ENCODE measurements at regions not wholly inside any gene's neighbourhood (a gene's known extent, or its start where the extent isn't known, plus 50 kb on each side); places are given as distances from the start of the nearest gene placed in this dataset.

DNA sequence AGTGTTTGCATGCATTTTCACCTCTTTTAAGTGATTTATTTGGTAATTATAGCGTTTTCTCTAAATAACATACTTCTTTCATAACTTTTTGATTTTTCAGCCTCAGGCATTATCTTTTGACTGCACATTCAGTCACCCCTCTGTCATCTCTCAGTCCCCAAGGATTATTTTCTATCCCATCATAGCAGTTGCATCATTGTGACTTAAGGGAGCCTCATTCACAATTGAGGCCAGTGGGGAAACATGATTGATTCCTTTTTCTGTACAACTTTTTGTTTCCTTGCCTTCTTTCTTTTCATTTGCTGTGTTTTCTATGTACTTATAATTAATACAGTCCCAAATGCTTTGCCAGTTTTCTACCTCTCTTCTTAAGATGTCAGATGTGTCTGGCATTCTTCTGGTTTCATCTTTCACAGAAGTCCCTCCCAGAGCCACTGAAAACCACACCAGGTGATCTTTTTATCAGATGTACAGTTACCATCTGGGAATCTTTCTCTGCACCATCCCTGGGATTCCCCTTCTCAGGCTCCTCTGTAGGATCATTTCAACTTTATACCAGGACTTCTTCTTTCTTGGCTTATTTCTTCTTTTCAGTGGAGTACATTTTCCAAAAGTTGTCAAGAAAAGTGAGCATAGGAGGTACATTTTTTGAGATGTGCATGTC is 151.4 kb downstream of the RAP2B start:
- no peak for DNase-seq (ENCODE audit: low read depth in 3 of 3)

DNA sequence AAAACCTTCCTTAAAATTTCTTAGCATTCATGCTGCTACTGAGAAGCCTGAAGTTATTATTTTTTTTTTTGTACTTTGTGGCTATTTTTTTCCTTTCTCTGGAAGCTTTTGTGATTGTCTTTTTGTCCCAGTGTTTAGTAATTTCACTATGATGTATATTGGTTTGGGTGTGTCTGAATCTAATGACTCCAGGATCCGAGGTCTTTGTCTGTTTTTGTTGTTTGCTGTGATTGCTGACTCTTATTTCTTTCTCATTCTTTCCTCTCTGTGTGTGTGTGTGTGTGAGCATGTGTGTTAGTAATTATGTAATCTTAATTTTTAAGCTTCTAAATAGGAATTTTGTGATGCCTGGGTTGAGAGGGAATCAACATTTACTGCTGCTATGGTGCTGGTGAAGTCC is 152.0 kb downstream of the RAP2B start:
- DNase-seq (ENCODE audit: low read depth in 3 of 3) = no peak

- no peak for DNase-seq (ENCODE audit: low read depth in 3 of 3)
These were observed 153.8 kb downstream of the RAP2B start for GRCh38 chr3:153315781-153316180.

DNA sequence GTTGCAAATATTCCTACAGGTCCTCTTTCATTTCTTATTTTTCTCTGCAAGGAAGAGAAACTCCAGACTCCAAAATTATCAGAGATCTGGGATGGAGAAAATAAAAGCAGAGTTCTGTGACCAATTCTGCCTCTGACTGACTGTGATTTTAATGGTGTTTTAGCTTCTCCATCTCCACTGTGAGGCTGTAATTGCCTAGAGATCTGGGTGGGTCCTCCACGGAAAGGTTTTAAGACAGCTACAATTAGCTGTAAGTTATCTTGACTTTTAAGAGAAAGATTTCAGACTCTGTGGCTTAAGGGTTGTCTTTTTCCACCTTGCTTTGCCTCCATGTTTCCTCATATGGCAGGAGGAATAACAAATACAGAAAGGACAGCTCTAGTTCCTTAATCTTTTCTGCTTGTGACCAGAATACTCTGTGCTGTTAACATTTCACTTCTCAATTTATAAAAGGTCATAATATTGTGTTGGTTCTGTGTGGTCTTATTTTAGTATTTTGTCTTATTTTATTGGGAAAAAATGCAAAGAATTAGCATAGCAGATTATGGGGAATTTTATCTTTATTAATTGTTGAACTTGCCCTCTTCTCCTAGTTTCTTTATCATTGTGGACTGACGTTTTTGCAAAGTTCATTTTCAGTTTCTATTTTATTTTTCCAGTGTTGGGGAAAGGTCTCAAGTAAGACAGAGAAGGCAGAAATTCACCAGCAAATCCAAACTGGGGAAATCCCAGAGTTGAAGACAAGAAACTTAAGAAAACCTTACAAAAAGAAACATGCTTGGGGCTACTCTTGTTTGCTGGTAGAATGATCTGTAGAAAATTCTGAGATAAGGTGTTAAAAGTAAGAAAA is 157.9 kb downstream of the RAP2B start:
- DNase-seq (ENCODE audit: low read depth in 3 of 3) = no peak

DNA sequence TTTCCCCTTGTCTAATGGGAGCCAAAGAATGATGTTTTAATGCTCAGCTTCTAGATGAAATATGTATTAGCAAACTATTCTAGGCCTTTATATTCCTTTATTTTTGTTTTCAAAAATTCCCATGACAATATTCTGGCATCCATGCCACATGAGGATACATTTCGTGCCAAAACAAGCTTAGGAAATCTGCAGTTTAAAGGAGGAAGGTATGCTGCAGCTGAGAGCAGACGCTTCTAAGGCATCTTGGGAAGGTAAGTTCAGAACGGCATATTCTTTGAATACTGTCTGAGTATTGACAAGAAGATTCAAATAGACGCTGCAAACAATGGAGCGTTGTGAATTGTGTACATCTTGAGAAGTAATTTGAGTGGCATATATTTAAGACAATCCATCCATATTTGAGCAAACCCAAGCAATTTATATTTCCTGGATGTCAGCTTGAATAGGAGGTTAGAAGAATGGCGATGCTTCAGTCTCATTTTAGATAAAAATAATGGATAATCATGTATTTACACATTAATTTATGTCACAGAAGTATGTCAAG is 158.6 kb downstream of the RAP2B start:
- no peak for DNase-seq (ENCODE audit: low read depth in 3 of 3)

DNA sequence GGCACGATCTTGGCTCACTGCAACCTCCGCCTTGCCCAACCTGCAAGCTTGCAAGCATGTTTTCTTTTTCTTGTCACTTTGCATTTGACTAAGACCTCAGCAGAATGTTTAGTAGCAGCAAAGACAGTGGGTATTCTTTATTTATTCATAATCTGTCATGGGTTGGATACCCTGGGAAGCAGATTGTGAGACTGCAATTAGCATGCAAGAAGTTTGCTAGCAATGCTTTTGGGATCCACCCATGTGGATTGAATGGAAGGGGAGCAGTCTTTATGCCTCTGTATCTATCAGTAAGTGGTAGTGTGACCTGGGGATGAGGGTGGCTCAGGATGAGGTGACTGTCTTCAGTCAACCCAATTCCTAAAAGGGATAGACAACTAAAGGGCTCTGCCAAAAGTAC is 166.7 kb downstream of the RAP2B start:
- no peak for DNase-seq (ENCODE audit: low read depth in 3 of 3)

DNA sequence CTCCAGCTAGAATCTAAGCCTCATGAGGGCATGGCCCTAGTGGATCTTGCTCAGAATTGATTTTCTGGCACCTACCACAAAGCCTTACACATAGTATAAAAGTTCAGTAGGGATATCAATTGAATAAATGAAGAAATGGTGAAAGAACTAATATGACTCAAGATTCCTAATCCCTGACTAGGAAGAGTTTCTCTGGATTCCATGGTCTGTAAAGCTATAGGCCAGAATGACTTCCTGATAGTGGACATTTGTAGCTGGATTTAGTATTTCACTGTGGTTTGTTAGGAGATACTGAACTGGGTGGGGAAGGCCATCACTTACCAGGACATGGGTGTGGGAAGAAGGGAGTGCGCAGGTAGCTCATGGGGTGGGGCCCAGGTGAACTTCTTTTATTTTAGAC is 168.9 kb downstream of the RAP2B start:
- DNase-seq (ENCODE audit: low read depth in 3 of 3) = no peak

DNA sequence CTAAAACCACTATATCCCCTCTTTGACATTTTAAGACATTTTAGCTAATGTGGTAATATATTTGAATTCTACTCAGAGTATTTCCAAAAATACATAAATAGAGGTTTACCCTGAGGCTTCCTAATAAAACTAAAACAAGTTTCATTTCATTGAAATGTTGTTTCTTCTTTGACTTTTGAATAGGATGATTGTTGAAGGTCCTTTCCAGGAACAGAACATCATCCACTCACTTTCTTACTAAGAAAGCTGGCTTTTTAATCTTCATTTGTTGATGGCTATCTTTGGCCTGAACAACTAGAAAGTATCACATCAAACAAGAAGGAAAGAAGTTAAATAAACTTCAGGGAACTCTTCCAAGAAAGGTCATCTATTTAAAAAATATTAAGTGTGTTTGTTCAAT is 169.7 kb downstream of the RAP2B start:
- DNase-seq (ENCODE audit: low read depth in 3 of 3) = no peak

DNA sequence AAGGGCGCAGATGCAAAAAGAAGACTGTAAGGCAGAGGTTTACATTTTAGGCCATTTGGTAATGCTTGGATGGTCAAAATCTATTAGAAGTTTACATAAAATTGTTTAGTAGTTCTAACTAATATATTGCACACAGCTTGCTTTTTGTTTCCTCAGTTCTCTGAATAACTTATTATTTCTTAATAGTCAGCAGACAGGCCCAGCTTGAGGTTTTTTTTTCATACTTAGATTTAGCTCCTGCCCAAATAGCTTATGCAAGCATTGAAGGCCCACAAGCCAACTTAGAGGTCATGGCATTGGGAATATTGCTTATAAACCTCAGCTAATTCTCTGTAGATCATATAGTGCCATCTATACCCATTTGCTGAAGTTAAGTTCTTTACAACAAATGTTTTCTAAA is 172.5 kb downstream of the RAP2B start:
- DNase-seq (ENCODE audit: low read depth in 3 of 3) = no peak

GRCh38 chr3:153337369-153337768 is 175.3 kb downstream of the RAP2B start:
- no peak for DNase-seq (ENCODE audit: low read depth in 3 of 3)

- DNase-seq (ENCODE audit: low read depth in 3 of 3) = no peak
These were observed 176.5 kb downstream of the RAP2B start for GRCh38 chr3:153338487-153338886.

GRCh38 chr3:153339065-153339464 is 177.0 kb downstream of the RAP2B start:
- DNase-seq (ENCODE audit: low read depth in 3 of 3) = no peak

DNA sequence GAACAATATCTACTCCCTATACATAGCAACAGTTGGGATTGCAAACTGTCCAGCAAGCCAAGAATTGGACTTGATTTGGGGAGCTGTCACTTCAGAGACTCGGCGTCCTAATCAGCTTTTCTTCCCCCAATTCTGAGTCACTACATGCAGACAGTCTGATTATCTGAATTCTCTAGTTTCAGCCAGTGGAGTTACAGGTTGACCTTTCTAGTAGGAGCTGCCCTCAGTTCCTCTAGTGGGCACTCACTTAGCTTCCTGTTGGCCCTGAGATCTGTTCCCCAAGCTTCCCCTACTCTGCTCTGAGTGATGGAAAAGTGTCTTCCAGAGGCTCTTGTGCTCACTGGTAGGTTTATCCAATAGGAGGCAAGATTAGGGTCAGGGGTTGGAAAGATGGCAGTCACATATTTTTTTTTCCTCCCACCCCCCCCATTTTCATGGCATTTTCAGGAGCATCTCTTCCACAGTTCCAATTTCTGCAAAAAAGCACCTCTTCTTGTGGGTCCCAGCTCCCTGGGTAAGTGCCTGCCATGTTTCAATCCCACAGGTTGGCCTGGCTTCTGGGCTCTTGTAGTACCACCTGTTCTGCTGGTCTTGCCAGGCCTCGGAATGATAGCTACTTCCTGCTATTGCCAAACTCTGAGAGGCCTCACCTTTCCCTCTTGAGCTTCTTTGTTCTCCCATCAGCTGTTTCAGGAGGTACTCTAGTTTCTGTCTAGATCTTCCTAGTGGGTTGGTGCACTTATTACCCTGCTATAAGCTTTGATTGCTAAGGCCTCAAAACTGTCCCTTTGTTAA is 182.2 kb downstream of the RAP2B start:
- no peak for DNase-seq (ENCODE audit: low read depth in 3 of 3)

GRCh38 chr3:153348457-153349107 is 186.6 kb downstream of the RAP2B start:
- no peak for DNase-seq (ENCODE audit: low read depth in 3 of 3)

DNA sequence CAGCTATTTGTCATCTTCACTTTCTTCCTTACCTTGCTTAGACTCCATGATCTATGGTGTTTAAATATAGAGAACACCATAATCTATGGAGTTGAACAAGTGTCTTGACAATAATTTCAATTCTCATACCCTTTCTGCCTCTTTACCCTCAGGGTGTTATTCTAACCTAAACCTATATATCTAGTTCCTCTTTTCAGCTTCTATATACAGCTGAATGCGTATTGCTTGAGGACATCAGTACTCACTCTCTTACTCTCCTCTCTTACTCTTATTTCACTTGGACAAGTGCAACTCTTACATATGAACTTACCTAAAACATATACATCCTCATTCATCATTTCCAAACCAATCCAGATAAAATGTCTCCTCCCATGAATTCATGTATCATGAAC is 187.1 kb downstream of the RAP2B start:
- no peak for DNase-seq (ENCODE audit: low read depth in 3 of 3)

- DNase-seq (ENCODE audit: low read depth in 3 of 3) = no peak
These were observed 188.4 kb downstream of the RAP2B start for GRCh38 chr3:153350420-153350819.

DNA sequence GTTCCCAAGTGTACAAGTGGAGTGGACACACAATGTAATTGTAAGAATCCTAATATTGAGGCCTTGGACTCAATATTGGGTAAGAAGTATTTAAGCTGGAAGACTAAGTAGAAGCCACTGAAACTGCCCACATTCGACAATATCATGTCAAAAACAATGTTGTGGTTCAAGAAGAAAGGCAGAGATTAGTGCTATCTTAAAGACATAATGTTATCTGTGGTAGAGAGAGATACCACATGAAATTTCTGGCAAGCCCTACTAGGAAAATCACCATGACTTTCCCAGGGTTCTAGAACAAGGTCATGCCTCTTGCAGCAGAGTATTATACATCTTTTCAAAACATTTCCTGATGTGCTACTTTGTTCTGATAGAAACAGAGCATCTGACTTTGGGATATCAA is 192.6 kb downstream of the RAP2B start:
- no peak for DNase-seq (ENCODE audit: low read depth in 3 of 3)

DNA sequence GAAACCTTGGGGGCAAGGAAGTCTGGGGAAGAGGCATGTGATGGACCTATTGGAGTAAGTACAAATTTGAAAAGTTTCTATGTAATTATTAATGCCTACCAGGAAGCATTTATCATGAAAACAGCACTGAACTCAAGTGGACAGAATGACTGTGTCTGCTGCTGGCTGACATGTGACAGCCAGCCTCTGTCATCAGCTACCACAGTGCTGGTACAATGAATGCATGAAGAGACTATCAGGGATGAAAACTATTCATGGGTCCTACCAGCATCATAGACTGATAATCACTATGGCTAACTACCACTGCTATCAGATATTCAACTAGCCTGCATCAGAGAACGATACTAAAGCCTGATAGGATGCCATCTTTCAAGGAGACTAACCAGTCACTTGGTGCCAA is 193.5 kb downstream of the RAP2B start:
- DNase-seq (ENCODE audit: low read depth in 3 of 3) = no peak

DNA sequence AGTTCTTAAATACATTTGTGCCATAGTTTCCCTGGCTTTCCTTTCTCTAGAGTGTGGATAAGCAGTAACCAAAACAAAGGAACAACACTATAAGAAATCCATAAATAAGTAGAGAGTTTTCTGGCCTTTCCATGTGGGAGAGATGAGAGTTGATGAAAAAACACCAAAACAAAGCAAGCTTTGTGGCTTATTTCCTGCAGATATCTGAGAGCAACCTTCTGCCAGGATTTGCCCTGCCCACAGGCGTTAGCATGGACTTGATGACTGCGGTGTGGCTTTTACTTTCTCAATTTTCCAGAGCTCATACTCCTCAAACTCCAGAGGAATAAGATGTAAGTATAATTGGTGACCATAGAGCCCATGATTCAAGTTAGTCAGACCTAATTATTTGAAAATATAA is 194.9 kb downstream of the RAP2B start:
- no peak for DNase-seq (ENCODE audit: low read depth in 3 of 3)

DNA sequence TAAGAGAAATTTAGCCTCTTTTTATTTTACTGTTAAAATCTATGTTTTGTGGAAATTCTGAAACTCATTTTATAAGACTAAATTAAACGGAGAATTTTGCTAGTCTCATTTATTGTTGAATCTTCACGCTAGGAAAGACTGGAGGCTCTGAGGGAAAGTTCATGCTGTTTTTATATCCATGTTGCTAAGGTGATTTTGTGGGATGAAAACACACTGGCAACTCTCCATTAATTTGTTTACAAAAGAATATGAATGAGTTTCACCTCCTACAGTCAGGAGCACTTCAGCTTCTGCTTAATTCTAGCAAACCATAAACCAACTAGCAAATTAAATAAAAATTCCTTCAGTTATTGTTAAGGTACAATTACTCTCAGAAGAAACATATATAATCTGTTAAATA is 195.4 kb downstream of the RAP2B start:
- DNase-seq (ENCODE audit: low read depth in 3 of 3) = no peak

DNA sequence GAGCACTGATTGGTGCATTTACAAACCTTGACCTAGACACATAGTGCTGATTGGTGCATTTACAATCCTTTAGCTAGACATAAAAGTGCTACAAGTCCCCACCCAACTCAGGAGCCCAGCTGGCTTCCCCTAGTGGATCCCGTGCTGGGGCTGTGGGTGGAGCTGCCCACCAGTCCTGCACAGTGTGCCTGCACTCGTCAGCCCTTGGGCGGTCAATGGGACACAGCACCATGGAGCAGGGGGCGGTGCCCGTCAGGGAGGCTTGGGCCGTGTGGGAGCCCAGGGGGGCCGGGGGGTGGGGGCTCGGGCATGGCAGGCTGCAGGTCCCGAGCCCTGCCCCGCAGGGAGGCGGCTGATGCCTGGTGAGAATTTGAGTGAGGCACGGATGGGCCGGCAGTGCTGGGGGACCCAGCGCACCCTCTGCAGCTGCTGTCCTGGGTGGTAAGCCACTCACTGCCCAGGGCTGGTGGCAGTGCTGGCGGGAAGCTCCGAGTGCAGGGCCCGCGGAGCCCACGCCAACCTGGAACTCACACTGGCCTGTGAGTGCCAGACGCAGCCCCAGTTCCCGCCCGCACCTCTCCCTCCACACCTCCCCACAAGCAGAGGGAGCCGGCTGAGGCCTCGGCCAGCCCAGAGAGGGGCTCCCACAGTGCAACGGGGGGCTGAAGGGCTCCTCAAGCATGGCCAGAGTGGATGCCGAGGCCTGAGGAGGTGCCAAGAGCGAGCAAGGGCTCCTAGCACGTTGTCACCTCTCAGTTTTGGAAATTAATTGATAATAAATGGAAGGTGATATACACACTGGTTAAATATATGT is 207.7 kb downstream of the RAP2B start:
- no peak for DNase-seq (ENCODE audit: low read depth in 3 of 3)

All from stimulated activated CD4-positive, alpha-beta T cell treated with anti-CD3 and anti-CD28 coated beads, TNF-alpha, amount 100 ng/mL, for 4 hours (primary cell).